ENCODE measurements at regions not wholly inside any gene's neighbourhood (a gene's known extent, or its start where the extent isn't known, plus 50 kb on each side); places are given as distances from the start of the nearest gene placed in this dataset.

GRCh38 chr16:5653789-5654188 is 556.2 kb upstream of the EEF2KMT start:
- Mint-ChIP-seq H3K27me3 (ENCODE audit: low read depth) (no peaks in the 10 kb centered on the region), H3K9me3 (ENCODE audit: low read depth) (peaks cover 10% of the 10 kb centered on the region), H3K4me1 (ENCODE audit: low read depth) (no peaks in the 10 kb centered on the region), H3K36me3 (ENCODE audit: low read depth) (no peaks in the 10 kb centered on the region), H3K27ac (ENCODE audit: unreplicated experiment) (no peak overlapping the region), H3K4me3 (ENCODE audit: unreplicated experiment) (no peak overlapping the region)
- no peak for DNase-seq (ENCODE audit: low spot score)
- TF ChIP-seq CTCF (IDR thresholded peaks at IDR 0.05): no peak

GRCh38 chr16:5653041-5653440 is 555.4 kb upstream of the EEF2KMT start:
- no peak overlapping the region for H3K4me3 Mint-ChIP-seq (ENCODE audit: unreplicated experiment)
- no peak for DNase-seq (ENCODE audit: low spot score)
- H3K27me3 Mint-ChIP-seq (ENCODE audit: low read depth): no peaks in the 10 kb centered on the region
- no peaks in the 10 kb centered on the region for H3K36me3 Mint-ChIP-seq (ENCODE audit: low read depth)
- H3K27ac Mint-ChIP-seq (ENCODE audit: unreplicated experiment): no peak overlapping the region
- no peak for TF ChIP-seq CTCF (IDR thresholded peaks at IDR 0.05)
- no peaks in the 10 kb centered on the region for H3K4me1 Mint-ChIP-seq (ENCODE audit: low read depth)
- peaks cover 10% of the 10 kb centered on the region for H3K9me3 Mint-ChIP-seq (ENCODE audit: low read depth)

- Mint-ChIP-seq H3K27ac (ENCODE audit: unreplicated experiment) (no peak overlapping the region), H3K4me1 (ENCODE audit: low read depth) (no peaks in the 10 kb centered on the region)
These were observed 552.5 kb upstream of the EEF2KMT start for GRCh38 chr16:5649762-5650743.

GRCh38 chr16:5647051-5647450 is 549.5 kb upstream of the EEF2KMT start:
- DNase-seq (ENCODE audit: low spot score): no peak
- TF ChIP-seq CTCF (IDR thresholded peaks at IDR 0.05): no peak
- Mint-ChIP-seq H3K36me3 (ENCODE audit: low read depth) (no peaks in the 10 kb centered on the region), H3K27ac (ENCODE audit: unreplicated experiment) (no peak overlapping the region), H3K4me3 (ENCODE audit: unreplicated experiment) (no peak overlapping the region), H3K4me1 (ENCODE audit: low read depth) (no peaks in the 10 kb centered on the region), H3K27me3 (ENCODE audit: low read depth) (no peaks in the 10 kb centered on the region), H3K9me3 (ENCODE audit: low read depth) (no peaks in the 10 kb centered on the region)

More at GRCh38 chr16:5649762-5650743, 552.5 kb upstream of the EEF2KMT start:
- H3K27me3 Mint-ChIP-seq (ENCODE audit: low read depth): no peaks in the 10 kb centered on the region
- no peaks in the 10 kb centered on the region for H3K36me3 Mint-ChIP-seq (ENCODE audit: low read depth)
- H3K4me3 Mint-ChIP-seq (ENCODE audit: unreplicated experiment): no peak overlapping the region
- no peak for TF ChIP-seq CTCF (IDR thresholded peaks at IDR 0.05)
- H3K9me3 Mint-ChIP-seq (ENCODE audit: low read depth): peaks cover 2% of the 10 kb centered on the region
- DNase-seq (ENCODE audit: low spot score): no peak

- no peaks in the 10 kb centered on the region for H3K36me3 Mint-ChIP-seq (ENCODE audit: low read depth)
- no peaks in the 10 kb centered on the region for H3K27me3 Mint-ChIP-seq (ENCODE audit: low read depth)
- H3K4me1 Mint-ChIP-seq (ENCODE audit: low read depth): no peaks in the 10 kb centered on the region
- TF ChIP-seq CTCF (IDR thresholded peaks at IDR 0.05): no peak
- peaks cover 3% of the 10 kb centered on the region for H3K9me3 Mint-ChIP-seq (ENCODE audit: low read depth)
- no peak overlapping the region for H3K27ac Mint-ChIP-seq (ENCODE audit: unreplicated experiment)
- no peak overlapping the region for H3K4me3 Mint-ChIP-seq (ENCODE audit: unreplicated experiment)
- DNase-seq (ENCODE audit: low spot score): no peak
These were observed 546.4 kb upstream of the EEF2KMT start for GRCh38 chr16:5643855-5644531.

All from chondrocyte (in vitro differentiated cells).